MCF 10A (cell line): ENCODE measurements at regions not wholly inside any gene's neighbourhood (a gene's known extent, or its start where the extent isn't known, plus 50 kb on each side); places are given as distances from the start of the nearest gene placed in this dataset.

Experiments
- BruUV-seq: library from RNA; stranded (reverse); fragments of 400-500 nt; replicated peaks from 2 replicates; lab custom pipeline; 2021; lab: Mats Ljungman, UMichigan
- CTCF ChIA-PET: fragments of 300-600 bp; sonication (Branson Sonifier 250); formaldehyde crosslinking; extraction: SDS; loops from one replicate; lab custom pipeline; 2021; ENCODE audit warnings: antibody characterized with exemption, inconsistent platforms; lab: Yijun Ruan, JAX
- POLR2A ChIA-PET: fragments of 300-600, 350-650 bp; sonication (Branson Sonifier 250); formaldehyde crosslinking; extraction: SDS; loops from one replicate; lab custom pipeline; 2020; ENCODE audit warnings: antibody characterized with exemption, inconsistent platforms; lab: Yijun Ruan, JAX
- DNase-seq: peaks from one replicate; pipeline ENCODE4 v3.0.0-alpha.2; 2018; ENCODE audit not compliant: unreplicated experiment
- H3K27ac Mint-ChIP-seq: one replicate; pipeline ENCODE4 v1.8.0; 2022; ENCODE audit warnings: mild to moderate bottlenecking, low read depth, mixed read lengths; ENCODE audit not compliant: unreplicated experiment
- H3K27me3 Mint-ChIP-seq: one replicate; pipeline ENCODE4 v1.8.0; 2022; ENCODE audit warnings: mixed read lengths; ENCODE audit not compliant: insufficient read depth, unreplicated experiment
- H3K36me3 Mint-ChIP-seq: one replicate; pipeline ENCODE4 v1.8.0; 2022; ENCODE audit warnings: mild to moderate bottlenecking, moderate library complexity, mixed read lengths; ENCODE audit not compliant: insufficient read depth, unreplicated experiment
- H3K4me1 Mint-ChIP-seq: one replicate; pipeline ENCODE4 v1.8.0; 2022; ENCODE audit warnings: mixed read lengths; ENCODE audit not compliant: insufficient read depth, unreplicated experiment
- H3K4me3 Mint-ChIP-seq: one replicate; pipeline ENCODE4 v1.8.0; 2022; ENCODE audit warnings: mild to moderate bottlenecking, moderate library complexity, mixed read lengths; ENCODE audit not compliant: unreplicated experiment
- H3K9me3 Mint-ChIP-seq: one replicate; pipeline ENCODE4 v1.8.0; 2022; ENCODE audit warnings: mixed read lengths; ENCODE audit not compliant: unreplicated experiment
- intact Hi-C: fragments of 100-400 bp; cut with micrococcal nuclease; formaldehyde crosslinking; loops from 2 replicates; pipeline ENCODE4 v1.14.1; 2022
- TF ChIP-seq, protein P1 (sequence below): fragments of 200-600 bp; IDR thresholded peaks from one replicate; pipeline ENCODE4 v1.8.0; 2022; ENCODE audit warnings: antibody characterized with exemption, mild to moderate bottlenecking; ENCODE audit not compliant: unreplicated experiment

DNA sequence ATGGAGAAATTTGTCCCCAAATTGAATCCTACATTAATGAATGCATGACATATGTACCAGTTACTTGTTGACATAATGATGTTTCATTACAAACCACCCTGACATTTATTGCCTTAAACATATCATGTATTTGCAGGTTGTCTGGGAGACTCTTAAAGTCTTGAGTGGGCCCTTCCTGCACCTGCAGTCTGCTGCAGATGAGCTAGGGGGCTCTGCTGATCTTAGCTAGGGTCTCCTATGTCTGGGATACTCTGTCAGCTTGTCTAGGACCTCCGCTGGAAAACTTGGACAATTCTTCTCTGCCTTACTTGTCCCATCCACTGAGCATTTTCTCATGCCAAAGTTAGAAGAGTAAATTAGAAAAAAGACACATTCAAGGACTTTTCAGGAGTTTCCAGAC, 581.6 kb downstream of the HAO1 start:
- no peaks in the 10 kb centered on the region for H3K27me3 Mint-ChIP-seq
- no peaks in the 10 kb centered on the region for H3K36me3 Mint-ChIP-seq
- peaks cover 21% of the 10 kb centered on the region for H3K4me1 Mint-ChIP-seq
- H3K9me3 Mint-ChIP-seq = no peaks in the 10 kb centered on the region
- TF ChIP-seq, protein P1, sequence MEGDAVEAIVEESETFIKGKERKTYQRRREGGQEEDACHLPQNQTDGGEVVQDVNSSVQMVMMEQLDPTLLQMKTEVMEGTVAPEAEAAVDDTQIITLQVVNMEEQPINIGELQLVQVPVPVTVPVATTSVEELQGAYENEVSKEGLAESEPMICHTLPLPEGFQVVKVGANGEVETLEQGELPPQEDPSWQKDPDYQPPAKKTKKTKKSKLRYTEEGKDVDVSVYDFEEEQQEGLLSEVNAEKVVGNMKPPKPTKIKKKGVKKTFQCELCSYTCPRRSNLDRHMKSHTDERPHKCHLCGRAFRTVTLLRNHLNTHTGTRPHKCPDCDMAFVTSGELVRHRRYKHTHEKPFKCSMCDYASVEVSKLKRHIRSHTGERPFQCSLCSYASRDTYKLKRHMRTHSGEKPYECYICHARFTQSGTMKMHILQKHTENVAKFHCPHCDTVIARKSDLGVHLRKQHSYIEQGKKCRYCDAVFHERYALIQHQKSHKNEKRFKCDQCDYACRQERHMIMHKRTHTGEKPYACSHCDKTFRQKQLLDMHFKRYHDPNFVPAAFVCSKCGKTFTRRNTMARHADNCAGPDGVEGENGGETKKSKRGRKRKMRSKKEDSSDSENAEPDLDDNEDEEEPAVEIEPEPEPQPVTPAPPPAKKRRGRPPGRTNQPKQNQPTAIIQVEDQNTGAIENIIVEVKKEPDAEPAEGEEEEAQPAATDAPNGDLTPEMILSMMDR = no peak
- CTCF ChIA-PET = interaction anchor here (1.2 kb wide), 1 partner anchor 72 kb away, joined by 3 read pairs; no protein-coding TSS in a partner anchor
- DNase-seq = no peak
- H3K4me3 Mint-ChIP-seq = no peak overlapping the region
- no peak overlapping the region for H3K27ac Mint-ChIP-seq
- POLR2A ChIA-PET = no interaction called here
- intact Hi-C loops = no loop called here
- BruUV-seq = no TSS peak

GRCh38 chr20:7359739-7360138, 580.5 kb downstream of the HAO1 start:
- no TSS peak for BruUV-seq
- POLR2A ChIA-PET = no interaction called here

DNA sequence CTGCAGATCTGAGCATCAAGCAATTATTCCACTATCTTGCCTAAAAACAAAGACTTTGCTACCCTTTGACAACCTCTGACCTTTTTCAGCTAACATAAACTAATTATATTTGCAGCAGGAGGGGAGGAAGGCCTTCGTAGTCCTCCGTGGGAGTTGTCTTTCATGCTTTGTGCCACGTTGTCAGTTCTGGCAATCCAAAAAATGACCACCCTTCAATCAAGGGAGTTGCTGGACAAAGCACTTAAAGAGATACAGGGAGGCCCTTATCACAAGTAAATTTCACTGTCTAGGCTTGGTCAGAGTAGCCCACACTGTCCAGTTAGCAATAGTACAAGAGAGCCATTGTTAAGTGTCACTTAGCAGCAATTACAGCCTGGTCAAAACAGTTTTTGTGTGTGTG, 578.9 kb downstream of the HAO1 start:
- POLR2A ChIA-PET = no interaction called here
- Mint-ChIP-seq H3K4me1 (peaks cover 18% of the 10 kb centered on the region), H3K4me3 (no peak overlapping the region), H3K9me3 (no peaks in the 10 kb centered on the region), H3K27ac (no peak overlapping the region), H3K27me3 (no peaks in the 10 kb centered on the region), H3K36me3 (no peaks in the 10 kb centered on the region)
- TF ChIP-seq, protein P1 = no peak
- intact Hi-C loops = no loop called here
- BruUV-seq = no TSS peak
- CTCF ChIA-PET = no interaction called here
- DNase-seq = no peak

More at GRCh38 chr20:7359739-7360138, 580.5 kb downstream of the HAO1 start:
- Mint-ChIP-seq H3K4me1 (peaks cover 23% of the 10 kb centered on the region), H3K27ac (no peak overlapping the region), H3K4me3 (no peak overlapping the region), H3K9me3 (no peaks in the 10 kb centered on the region), H3K27me3 (no peaks in the 10 kb centered on the region), H3K36me3 (no peaks in the 10 kb centered on the region)
- intact Hi-C loops = no loop called here
- TF ChIP-seq, protein P1 = no peak
- DNase-seq = no peak
- CTCF ChIA-PET = interaction anchor here (0.6 to 1.0 kb wide), 2 partner anchors 74 to 311 kb away, joined by 4 to 5 read pairs; no protein-coding TSS in a partner anchor

DNA sequence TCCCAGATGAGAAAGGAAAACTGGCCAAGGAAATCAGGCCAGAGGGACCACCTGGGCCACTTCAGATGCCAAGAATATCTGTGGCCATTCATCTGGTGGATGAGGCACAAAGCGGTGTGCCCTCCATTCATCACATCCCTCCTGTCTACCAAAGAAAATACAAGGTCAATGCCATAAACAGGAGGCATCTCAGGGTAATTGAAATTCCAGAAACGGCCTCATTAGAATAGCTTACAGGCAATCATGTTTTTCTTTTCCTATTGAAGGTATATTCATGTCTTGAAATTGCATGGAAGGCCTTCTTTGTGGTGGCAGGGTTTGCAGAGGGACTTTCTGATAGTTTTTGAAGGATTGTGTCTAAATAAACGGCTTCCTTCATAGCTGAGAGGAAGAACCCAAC, 578.3 kb downstream of the HAO1 start:
- intact Hi-C loops = no loop called here
- H3K27ac Mint-ChIP-seq = no peak overlapping the region
- POLR2A ChIA-PET = interaction anchor here (0.6 to 0.7 kb wide), 2 partner anchors 7 to 1099 kb away, joined by 3 read pairs; no protein-coding TSS in a partner anchor
- H3K36me3 Mint-ChIP-seq = no peaks in the 10 kb centered on the region
- CTCF ChIA-PET = interaction anchor here (0.7 to 1.4 kb wide), 4 partner anchors 15 to 498 kb away, joined by 3 to 7 read pairs (median 4); no protein-coding TSS in a partner anchor
- BruUV-seq = no TSS peak
- TF ChIP-seq, protein P1 = no peak
- H3K9me3 Mint-ChIP-seq = no peaks in the 10 kb centered on the region
- no peak for DNase-seq
- no peaks in the 10 kb centered on the region for H3K27me3 Mint-ChIP-seq
- H3K4me1 Mint-ChIP-seq = peaks cover 18% of the 10 kb centered on the region
- H3K4me3 Mint-ChIP-seq = no peak overlapping the region
